Glutamatergic neuron (in vitro differentiated cells): ENCODE measurements at regions not wholly inside any gene's neighbourhood (a gene's known extent, or its start where the extent isn't known, plus 50 kb on each side); places are given as distances from the start of the nearest gene placed in this dataset.

Source experiments
- DNase-seq: peaks from one replicate; pipeline ENCODE4 v3.0.0; 2022
- H3K27ac Mint-ChIP-seq: one replicate; pipeline ENCODE4 v1.8.0; 2020; ENCODE audit warnings: mild to moderate bottlenecking, mixed read lengths, inconsistent platforms; ENCODE audit not compliant: unreplicated experiment
- H3K27me3 Mint-ChIP-seq: one replicate; pipeline ENCODE4 v1.8.0; 2020; ENCODE audit warnings: mild to moderate bottlenecking, moderate library complexity, mixed read lengths, inconsistent platforms; ENCODE audit not compliant: unreplicated experiment
- H3K36me3 Mint-ChIP-seq: one replicate; pipeline ENCODE4 v1.8.0; 2020; ENCODE audit warnings: mild to moderate bottlenecking, mixed read lengths, inconsistent platforms; ENCODE audit not compliant: unreplicated experiment
- H3K4me1 Mint-ChIP-seq: one replicate; pipeline ENCODE4 v1.8.0; 2020; ENCODE audit warnings: mild to moderate bottlenecking, low read depth, mixed read lengths, inconsistent platforms; ENCODE audit not compliant: unreplicated experiment
- H3K4me3 Mint-ChIP-seq: one replicate; pipeline ENCODE4 v1.8.0; 2020; ENCODE audit warnings: mild to moderate bottlenecking, mixed read lengths, inconsistent platforms; ENCODE audit not compliant: unreplicated experiment
- H3K9me3 Mint-ChIP-seq: one replicate; pipeline ENCODE4 v1.8.0; 2020; ENCODE audit warnings: mild to moderate bottlenecking, moderate library complexity, mixed read lengths, inconsistent platforms; ENCODE audit not compliant: unreplicated experiment
- CTCF ChIP-seq: fragments of 200-600 bp; sonication (generic); IDR thresholded peaks from one replicate; pipeline ENCODE4 v1.5.0; 2021; ENCODE audit not compliant: partially characterized antibody, unreplicated experiment

GRCh38 chrX:18017411-18017810 lies 156.3 kb upstream of the RAI2 start:
- no peaks in the 10 kb centered on the region for H3K36me3 Mint-ChIP-seq
- peaks cover 6% of the 10 kb centered on the region for H3K4me1 Mint-ChIP-seq
- TF ChIP-seq CTCF, result no peak
- H3K27me3 Mint-ChIP-seq, result peaks cover 3% of the 10 kb centered on the region
- no peak overlapping the region for H3K27ac Mint-ChIP-seq
- no peak overlapping the region for H3K4me3 Mint-ChIP-seq
- H3K9me3 Mint-ChIP-seq, result peaks cover 3% of the 10 kb centered on the region
- DNase-seq, result no peak

GRCh38 chrX:18016941-18017340 lies 155.8 kb upstream of the RAI2 start:
- TF ChIP-seq CTCF, result no peak
- Mint-ChIP-seq H3K36me3 (no peaks in the 10 kb centered on the region), H3K9me3 (peaks cover 3% of the 10 kb centered on the region), H3K4me1 (peaks cover 6% of the 10 kb centered on the region), H3K27me3 (peaks cover 3% of the 10 kb centered on the region), H3K4me3 (no peak overlapping the region), H3K27ac (no peak overlapping the region)
- no peak for DNase-seq

GRCh38 chrX:18010253-18010652 lies 149.2 kb upstream of the RAI2 start:
- no peaks in the 10 kb centered on the region for H3K36me3 Mint-ChIP-seq
- TF ChIP-seq CTCF, result no peak
- no peak overlapping the region for H3K4me3 Mint-ChIP-seq
- peaks cover under 1% of the 10 kb centered on the region for H3K9me3 Mint-ChIP-seq
- no peaks in the 10 kb centered on the region for H3K4me1 Mint-ChIP-seq
- H3K27me3 Mint-ChIP-seq, result peaks cover under 1% of the 10 kb centered on the region
- DNase-seq, result no peak
- H3K27ac Mint-ChIP-seq, result no peak overlapping the region

GRCh38 chrX:18003876-18004275 lies 142.8 kb upstream of the RAI2 start:
- TF ChIP-seq CTCF, result no peak
- Mint-ChIP-seq H3K27me3 (no peaks in the 10 kb centered on the region), H3K27ac (no peak overlapping the region), H3K4me1 (no peaks in the 10 kb centered on the region), H3K9me3 (no peaks in the 10 kb centered on the region), H3K36me3 (no peaks in the 10 kb centered on the region), H3K4me3 (no peak overlapping the region)
- DNase-seq, result no peak

- Mint-ChIP-seq H3K27me3 (no peaks in the 10 kb centered on the region), H3K4me1 (no peaks in the 10 kb centered on the region), H3K4me3 (no peak overlapping the region), H3K9me3 (no peaks in the 10 kb centered on the region), H3K27ac (no peak overlapping the region), H3K36me3 (no peaks in the 10 kb centered on the region)
- no peak for TF ChIP-seq CTCF
- DNase-seq, result no peak
These were observed 141.7 kb upstream of the RAI2 start for GRCh38 chrX:18002791-18003190.
